Smooth muscle cell of the brain vasculature (primary cell): ENCODE measurements at regions not wholly inside any gene's neighbourhood (a gene's known extent, or its start where the extent isn't known, plus 50 kb on each side); places are given as distances from the start of the nearest gene placed in this dataset.

Experiments
- DNase-seq: peaks from one replicate; pipeline ENCODE4 v3.0.0-alpha.2; 2012; ENCODE audit warnings: low read depth, low spot score

GRCh38 chr16:48897698-48898205 lies 287.8 kb upstream of the N4BP1 start:
- DNase-seq, result no peak

DNA sequence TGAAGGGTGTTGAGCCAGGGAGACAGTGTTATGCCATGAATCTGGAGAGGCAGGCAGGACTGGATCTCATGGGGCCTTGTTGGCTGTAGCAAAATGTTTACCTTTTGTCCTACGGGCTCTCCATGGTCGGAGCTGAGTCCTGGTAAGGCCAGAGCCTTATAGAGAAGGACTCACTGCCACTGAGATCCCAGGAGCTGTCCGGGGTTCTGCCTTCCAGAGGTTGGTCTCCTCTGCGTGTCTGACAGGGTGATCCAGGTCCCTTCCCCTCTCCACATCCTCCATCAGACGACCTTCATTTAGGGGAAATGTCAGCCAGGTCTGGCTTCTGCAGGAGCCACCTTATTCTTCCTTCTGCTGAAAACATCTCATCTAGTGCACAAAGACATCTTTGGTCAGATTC lies 285.2 kb upstream of the N4BP1 start:
- no peak for DNase-seq

GRCh38 chr16:48892893-48893292 lies 282.9 kb upstream of the N4BP1 start:
- DNase-seq, result no peak

DNA sequence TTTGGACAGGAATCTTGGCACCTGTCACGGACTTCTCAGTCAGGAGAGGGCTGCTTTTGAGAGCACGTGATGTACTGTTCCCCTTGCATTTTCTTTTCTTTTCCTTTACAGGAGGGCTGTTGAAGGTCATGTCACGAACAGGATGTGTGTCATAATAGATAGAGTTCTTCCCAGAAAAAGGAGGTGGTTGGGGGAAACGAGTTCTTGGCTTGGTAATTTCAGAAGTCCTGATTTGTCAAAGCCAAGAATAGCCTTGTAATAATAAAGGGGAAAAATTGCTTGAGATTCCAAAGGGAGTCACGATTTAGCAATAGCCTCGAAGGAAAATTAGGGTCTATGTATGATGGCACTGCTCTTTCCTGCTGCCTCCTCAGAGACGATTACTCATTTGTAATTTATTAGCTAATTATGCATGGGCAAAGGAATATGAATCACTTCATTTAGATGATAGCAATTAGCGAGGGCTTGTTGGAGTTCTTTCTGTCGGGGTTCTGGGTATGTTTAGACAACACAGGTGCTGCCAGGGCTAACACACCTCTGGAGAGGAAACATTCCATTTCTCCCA lies 277.7 kb upstream of the N4BP1 start:
- DNase-seq, result no peak

DNA sequence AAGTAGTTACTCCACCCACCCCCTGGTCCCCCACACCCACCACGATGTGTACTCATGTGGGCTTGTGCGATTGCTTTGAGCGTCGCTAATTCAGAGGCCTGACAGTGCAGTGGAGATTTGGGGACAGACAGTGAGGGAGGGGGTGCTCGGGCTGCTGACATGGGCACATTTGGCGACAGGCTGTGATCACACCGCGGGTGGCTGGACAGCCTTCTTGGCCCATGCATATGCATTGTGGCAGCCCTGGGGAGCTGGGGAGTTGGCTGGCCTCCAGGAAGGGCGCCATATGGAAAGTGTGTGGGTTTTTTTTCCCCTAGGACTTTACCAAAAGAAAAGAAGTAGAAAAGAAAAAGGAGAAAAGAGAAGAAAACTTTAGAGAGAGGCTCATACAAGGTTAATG lies 275.5 kb upstream of the N4BP1 start:
- no peak for DNase-seq

DNA sequence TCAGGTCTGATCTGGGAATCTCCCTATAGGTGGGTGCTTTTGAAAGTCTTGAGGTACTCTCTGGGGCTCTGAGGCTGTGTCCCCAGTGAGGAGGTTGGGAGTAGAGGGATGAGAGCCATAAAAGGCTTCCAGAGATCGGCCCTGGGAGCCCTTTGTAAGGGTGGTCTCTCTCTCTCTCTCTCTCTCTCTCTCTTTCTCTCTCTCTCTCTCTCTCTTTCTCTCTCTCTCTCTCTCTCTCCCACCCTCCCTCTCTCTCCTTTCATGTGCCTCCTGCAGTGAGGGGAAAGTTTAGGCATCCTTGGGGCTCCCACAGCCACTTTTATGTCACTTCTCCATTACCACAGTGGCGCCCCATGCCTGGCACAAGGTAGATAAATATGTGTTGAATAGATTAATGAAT lies 271.3 kb upstream of the N4BP1 start:
- no peak for DNase-seq

- DNase-seq, result no peak
These were observed 269.5 kb upstream of the N4BP1 start for GRCh38 chr16:48879223-48880122.

DNA sequence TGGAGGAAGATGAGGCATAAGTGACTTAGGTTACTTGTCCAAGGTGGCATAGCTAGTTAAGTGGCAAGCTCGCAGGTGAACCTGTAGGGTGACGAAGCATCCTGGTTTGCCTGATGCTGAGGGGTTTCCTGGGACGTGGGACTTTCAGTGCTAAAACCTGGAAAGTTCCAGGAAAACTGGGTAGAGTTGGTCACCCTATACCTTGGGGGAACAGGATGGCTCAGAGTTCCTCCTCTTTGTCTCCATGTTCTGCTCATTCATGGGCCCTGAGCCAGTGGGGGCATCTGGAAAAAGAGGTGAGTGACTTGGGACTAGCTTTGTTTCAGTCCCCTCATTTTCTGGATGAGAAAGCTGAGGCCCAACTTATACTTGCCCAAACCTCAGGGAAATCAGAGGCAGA lies 268.0 kb upstream of the N4BP1 start:
- DNase-seq, result no peak

- DNase-seq, result no peak
These were observed 260.2 kb upstream of the N4BP1 start for GRCh38 chr16:48870141-48870540.

DNA sequence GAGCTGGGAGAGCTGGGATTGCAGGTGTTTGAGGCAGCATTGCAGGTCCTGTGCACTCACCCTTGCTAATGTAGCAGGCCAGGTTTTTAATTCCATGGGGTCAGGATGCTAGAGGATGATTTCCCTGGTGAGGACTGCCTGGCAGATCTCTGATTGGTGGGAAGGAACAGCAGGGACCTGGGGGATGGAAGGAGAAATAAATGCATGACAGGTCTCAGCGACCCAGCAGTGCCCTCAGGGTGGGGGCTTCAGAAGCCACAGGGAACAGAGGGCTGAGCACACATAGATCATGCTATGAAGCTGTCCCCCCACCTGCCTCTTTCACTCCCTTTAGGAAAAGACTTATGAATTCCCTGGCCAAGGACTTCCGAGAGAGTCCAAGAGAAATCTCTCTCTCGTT lies 255.5 kb upstream of the N4BP1 start:
- DNase-seq, result no peak

DNA sequence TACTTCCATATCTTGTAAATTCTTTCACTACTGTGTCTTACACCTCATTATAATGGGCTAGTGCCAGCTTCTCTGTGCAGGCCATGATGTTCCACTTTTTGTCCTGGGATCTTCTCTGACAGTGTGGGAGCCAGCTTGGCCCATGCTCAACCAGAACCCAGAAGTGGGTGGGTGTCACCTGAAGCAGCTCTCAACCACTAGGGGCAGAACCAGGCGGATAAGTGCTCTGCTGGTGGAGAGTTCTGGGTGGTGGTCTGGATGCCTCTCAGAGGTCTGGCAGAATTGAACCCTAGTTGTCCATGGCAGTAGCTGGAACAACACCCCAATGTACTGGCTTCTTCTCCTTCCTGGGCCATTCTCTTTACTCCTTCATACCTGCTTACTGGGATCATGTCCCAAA lies 254.1 kb upstream of the N4BP1 start:
- no peak for DNase-seq

DNA sequence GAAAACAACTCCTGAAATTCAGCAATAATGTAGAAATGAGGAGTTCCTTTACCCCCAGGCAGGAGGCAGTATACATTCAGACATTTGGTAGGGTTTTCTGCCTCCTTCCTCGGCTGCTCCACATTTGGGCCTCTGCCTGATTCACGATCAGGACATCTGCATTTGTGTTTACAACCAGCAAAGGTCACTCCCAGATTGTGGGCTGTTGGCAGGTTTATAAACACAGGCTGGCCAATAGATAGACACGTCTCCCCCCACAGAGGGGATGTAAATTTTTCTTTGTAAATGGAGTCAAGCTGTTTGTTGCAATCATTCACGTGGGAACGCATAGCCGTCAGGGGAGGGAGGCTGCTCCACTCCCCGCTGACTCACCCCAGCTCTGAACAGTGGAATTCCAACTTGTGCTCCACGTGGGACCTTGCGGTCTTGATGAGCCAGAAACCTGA lies 252.1 kb upstream of the N4BP1 start:
- no peak for DNase-seq

DNA sequence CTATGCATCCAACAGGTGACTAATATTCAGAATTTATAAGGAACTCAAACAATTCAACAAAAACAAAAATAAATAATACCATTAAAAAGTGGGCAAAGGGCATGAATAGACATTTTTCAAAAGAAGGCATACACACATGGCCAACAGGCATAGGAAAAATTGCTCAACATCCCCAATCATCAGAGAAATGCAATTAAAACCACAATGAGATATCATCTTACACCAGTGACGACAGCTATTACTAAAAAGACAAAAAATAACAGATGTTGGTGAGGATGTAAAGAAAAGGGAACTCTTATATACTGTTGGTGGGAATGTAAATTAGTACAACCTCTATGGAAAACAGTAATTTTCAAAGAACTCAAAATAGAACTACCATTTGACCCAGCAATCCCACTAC lies 250.4 kb upstream of the N4BP1 start:
- no peak for DNase-seq

- no peak for DNase-seq
These were observed 243.0 kb upstream of the N4BP1 start for GRCh38 chr16:48852951-48853350.

- DNase-seq, result no peak
These were observed 242.5 kb upstream of the N4BP1 start for GRCh38 chr16:48852458-48852857.

DNA sequence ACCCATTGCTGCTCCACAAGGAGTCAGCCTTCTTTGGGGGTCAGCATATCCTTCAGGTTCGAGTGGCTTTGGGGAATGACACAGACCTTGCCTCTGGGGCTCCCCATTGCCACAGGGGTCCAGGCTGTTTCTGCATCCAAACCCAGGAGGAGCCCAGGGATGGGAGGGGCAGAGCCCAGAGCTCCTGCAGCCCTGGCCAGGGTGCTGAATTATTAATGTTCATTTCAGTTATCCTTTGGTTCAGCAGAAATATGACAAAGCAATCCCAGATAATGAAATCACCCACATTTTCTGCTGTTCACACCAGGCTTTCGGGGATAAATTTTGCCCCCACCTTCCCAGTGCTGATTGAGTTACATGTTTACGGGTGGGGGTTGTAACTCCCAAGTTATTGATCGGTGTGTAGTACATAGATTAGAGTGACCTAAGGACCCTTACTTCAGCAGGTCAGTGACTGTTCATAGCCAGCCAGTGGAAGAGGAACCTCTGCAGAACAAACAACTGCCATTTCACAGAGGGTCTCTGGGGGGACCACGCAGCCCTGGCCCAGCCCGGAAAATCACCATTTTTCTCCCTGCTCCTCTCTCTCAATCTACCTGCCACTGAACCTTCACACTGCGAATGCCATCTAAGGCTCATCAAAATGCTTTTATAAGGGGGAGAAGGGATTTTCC lies 240.3 kb upstream of the N4BP1 start:
- DNase-seq, result no peak

DNA sequence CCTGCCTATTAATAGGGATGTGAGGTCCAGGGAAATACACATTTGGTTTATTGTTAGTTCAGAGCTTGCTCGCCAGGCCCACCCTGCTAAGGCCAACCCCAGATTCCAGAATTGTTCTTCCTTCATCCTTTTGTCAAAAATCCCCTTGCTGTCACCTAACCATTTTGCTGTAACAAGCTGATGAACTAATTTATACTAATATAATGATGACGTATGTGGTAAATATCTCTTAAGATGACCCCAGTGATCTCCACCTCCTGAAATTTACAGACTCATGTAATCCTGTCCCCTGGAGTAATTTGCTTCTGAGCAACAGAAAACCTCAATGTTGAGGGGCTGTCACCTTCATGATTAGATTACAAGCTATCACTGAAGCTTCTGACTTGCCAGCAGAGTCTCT lies 236.3 kb upstream of the N4BP1 start:
- DNase-seq, result no peak

GRCh38 chr16:48845261-48845660 lies 235.3 kb upstream of the N4BP1 start:
- DNase-seq, result no peak

- DNase-seq, result no peak
These were observed 228.4 kb upstream of the N4BP1 start for GRCh38 chr16:48838349-48838748.

GRCh38 chr16:48836636-48837035 lies 226.7 kb upstream of the N4BP1 start:
- no peak for DNase-seq

GRCh38 chr16:48836067-48836466 lies 226.1 kb upstream of the N4BP1 start:
- DNase-seq, result no peak

GRCh38 chr16:48834576-48834975 lies 224.6 kb upstream of the N4BP1 start:
- no peak for DNase-seq

- no peak for DNase-seq
These were observed 223.5 kb upstream of the N4BP1 start for GRCh38 chr16:48833461-48833860.
